ENCODE measurements at regions not wholly inside any gene's neighbourhood (a gene's known extent, or its start where the extent isn't known, plus 50 kb on each side); places are given as distances from the start of the nearest gene placed in this dataset.
"Not testable (repeated sequence)": the region's sequence is repeated elsewhere in the genome, so short reads cannot be mapped to it uniquely, and the experiment has no call there.

DNA sequence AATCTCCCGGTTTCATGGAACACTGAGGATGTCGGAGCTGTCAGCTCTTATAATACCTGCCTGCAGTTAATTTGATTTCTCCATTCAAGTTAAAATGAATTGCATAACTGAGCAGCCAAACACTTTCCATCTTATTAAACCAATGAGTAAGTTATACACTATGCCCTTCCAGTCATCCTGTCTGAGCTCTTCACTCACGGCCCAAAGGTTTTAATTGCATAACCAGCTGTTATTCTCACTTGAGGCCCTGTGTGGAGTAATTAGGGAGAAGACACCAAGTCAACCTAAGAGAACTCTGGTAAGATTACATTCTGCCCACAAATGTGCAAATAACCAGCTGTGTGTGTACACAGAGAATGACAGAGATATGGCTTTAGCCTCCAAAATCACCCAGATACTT lies 303.5 kb downstream of the TBC1D4 start:
- H3K4me3 ChIP-seq, result no peak overlapping the region
- H3K4me1 ChIP-seq, result no peaks in the 10 kb centered on the region
- DNase-seq, result no peak
- intact Hi-C loops (cut with DNase I; ENCODE audit: low total_unique reads), result loop anchor here (5.0 kb wide), 1 partner anchor 1354 kb away; no protein-coding TSS in a partner anchor
- peaks cover 0 to 3% of the 10 kb centered on the region in 2 donors for H3K9me3 ChIP-seq
- TF ChIP-seq, protein P1, sequence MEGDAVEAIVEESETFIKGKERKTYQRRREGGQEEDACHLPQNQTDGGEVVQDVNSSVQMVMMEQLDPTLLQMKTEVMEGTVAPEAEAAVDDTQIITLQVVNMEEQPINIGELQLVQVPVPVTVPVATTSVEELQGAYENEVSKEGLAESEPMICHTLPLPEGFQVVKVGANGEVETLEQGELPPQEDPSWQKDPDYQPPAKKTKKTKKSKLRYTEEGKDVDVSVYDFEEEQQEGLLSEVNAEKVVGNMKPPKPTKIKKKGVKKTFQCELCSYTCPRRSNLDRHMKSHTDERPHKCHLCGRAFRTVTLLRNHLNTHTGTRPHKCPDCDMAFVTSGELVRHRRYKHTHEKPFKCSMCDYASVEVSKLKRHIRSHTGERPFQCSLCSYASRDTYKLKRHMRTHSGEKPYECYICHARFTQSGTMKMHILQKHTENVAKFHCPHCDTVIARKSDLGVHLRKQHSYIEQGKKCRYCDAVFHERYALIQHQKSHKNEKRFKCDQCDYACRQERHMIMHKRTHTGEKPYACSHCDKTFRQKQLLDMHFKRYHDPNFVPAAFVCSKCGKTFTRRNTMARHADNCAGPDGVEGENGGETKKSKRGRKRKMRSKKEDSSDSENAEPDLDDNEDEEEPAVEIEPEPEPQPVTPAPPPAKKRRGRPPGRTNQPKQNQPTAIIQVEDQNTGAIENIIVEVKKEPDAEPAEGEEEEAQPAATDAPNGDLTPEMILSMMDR (IDR thresholded peaks at IDR 0.05), result no peak
- no peak for TF ChIP-seq EP300 (IDR thresholded peaks at IDR 0.05; ENCODE audit: low read depth)
- TF ChIP-seq POLR2A (IDR thresholded peaks at IDR 0.05), result no peak
- no peak for TF ChIP-seq POLR2AphosphoS5 (IDR thresholded peaks at IDR 0.05)
- no peak overlapping the region for H3K27ac ChIP-seq
- no peaks in the 10 kb centered on the region for H3K27me3 ChIP-seq
- 63 to 82% methylated on average over 1 to 3 of the region's 3 CpGs for WGBS, 2 donors (ENCODE audit: low coverage in 1 of 2)
- no peaks in the 10 kb centered on the region for H3K36me3 ChIP-seq
- in situ Hi-C loops (cut with MboI; ENCODE audit: low pct_ligation_motif_present in 1 of 4, low pct_unique_long_range_greater_than_20kb in 1 of 4, low sequenced_read_pairs in 3 of 4), result no loop called here

DNA sequence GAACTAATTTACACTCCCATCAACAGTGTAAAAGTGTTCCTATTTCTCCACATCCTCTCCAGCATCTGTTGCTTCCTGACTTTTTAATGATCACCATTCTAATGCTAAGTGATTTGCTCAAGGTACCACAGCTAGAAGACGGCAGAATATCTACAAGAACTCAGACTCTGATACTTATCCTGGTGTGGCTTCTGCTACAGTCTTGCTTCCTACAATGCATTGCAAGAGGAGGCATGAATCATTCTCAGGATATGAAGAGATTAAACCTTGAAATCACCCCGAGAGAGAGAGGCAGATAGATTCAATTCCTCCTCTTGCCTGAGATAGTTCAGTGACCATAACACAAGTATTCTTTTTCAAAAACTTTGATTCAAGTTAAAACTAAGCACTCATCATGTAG lies 306.4 kb downstream of the TBC1D4 start:
- Histone ChIP-seq H3K4me3 (no peak overlapping the region), H3K27me3 (no peaks in the 10 kb centered on the region), H3K4me1 (no peaks in the 10 kb centered on the region), H3K27ac (no peak overlapping the region), H3K36me3 (no peaks in the 10 kb centered on the region), H3K9me3 (no peaks in the 10 kb centered on the region)
- 74 to 83% methylated on average over 1 to 2 of the region's 2 CpGs for WGBS, 2 donors (ENCODE audit: low coverage in 1 of 2)
- no peak for DNase-seq
- in situ Hi-C loops (cut with MboI; ENCODE audit: low pct_ligation_motif_present in 1 of 4, low pct_unique_long_range_greater_than_20kb in 1 of 4, low sequenced_read_pairs in 3 of 4) (no loop called here), intact Hi-C loops (cut with DNase I; ENCODE audit: low total_unique reads) (loop anchor here (5.0 kb wide), 1 partner anchor 1357 kb away; no protein-coding TSS in a partner anchor)
- TF ChIP-seq POLR2A (IDR thresholded peaks at IDR 0.05), result no peak
- TF ChIP-seq POLR2AphosphoS5 (IDR thresholded peaks at IDR 0.05), result no peak
- no peak for TF ChIP-seq EP300 (IDR thresholded peaks at IDR 0.05; ENCODE audit: low read depth)
- TF ChIP-seq, protein P1 (IDR thresholded peaks at IDR 0.05), result no peak

DNA sequence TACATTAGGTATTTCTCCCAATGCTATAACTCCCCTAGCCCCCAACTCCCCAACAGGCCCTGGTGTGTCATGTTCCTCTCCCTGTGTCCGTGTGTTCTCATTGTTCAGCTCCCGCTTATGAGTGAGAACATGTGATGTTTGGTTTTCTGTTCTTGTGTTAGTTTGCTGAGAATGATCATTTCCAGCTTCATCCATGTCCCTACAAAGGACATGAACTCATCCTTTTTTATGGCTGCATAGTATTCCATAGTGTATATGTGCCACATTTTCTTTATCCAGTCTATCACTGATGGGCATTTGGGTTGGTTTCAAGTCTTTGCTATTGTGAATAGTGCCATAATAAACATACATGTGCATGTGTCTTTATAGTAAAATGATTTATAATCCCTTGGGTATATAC lies 306.9 kb downstream of the TBC1D4 start:
- H3K9me3 ChIP-seq; H3K4me3 ChIP-seq; H3K27ac ChIP-seq; in situ Hi-C loops (cut with MboI; ENCODE audit: low pct_ligation_motif_present in 1 of 4, low pct_unique_long_range_greater_than_20kb in 1 of 4, low sequenced_read_pairs in 3 of 4); H3K4me1 ChIP-seq; DNase-seq; H3K27me3 ChIP-seq; H3K36me3 ChIP-seq: not testable (repeated sequence)
- intact Hi-C loops (cut with DNase I; ENCODE audit: low total_unique reads), result loop anchor here (5.0 kb wide), 1 partner anchor 1357 kb away; no protein-coding TSS in a partner anchor
- 98 to 100% methylated on average over 2 of the region's 2 CpGs for WGBS, 2 donors (ENCODE audit: low coverage in 1 of 2)

- Histone ChIP-seq H3K36me3 (no peaks in the 10 kb centered on the region), H3K4me3 (no peak overlapping the region), H3K27me3 (no peaks in the 10 kb centered on the region), H3K9me3 (no peaks in the 10 kb centered on the region), H3K4me1 (no peaks in the 10 kb centered on the region), H3K27ac (no peak overlapping the region)
- intact Hi-C loops (cut with DNase I; ENCODE audit: low total_unique reads), result no loop called here
- TF ChIP-seq POLR2AphosphoS5 (IDR thresholded peaks at IDR 0.05) (no peak), EP300 (IDR thresholded peaks at IDR 0.05; ENCODE audit: low read depth) (no peak), POLR2A (IDR thresholded peaks at IDR 0.05) (no peak)
- TF ChIP-seq, protein P1 (IDR thresholded peaks at IDR 0.05), result no peak
- 69 to 73% methylated on average over 3 of the region's 3 CpGs for WGBS, 2 donors (ENCODE audit: low coverage in 1 of 2)
- DNase-seq, result no peak
- in situ Hi-C loops (cut with MboI; ENCODE audit: low pct_ligation_motif_present in 1 of 4, low pct_unique_long_range_greater_than_20kb in 1 of 4, low sequenced_read_pairs in 3 of 4), result no loop called here
Measured at GRCh38 chr13:75174481-75174880, 307.5 kb downstream of the TBC1D4 start.
